ENCODE measurements at regions not wholly inside any gene's neighbourhood (a gene's known extent, or its start where the extent isn't known, plus 50 kb on each side); places are given as distances from the start of the nearest gene placed in this dataset.
"Not testable (repeated sequence)": the region's sequence is repeated elsewhere in the genome, so short reads cannot be mapped to it uniquely, and the experiment has no call there.

- not testable (repeated sequence) for FAIRE-seq; DNase-seq (ENCODE audit: insufficient read length, low spot score)
Measured at GRCh38 chr15:32342772-32343199, 60.3 kb downstream of the GOLGA8K start.

GRCh38 chr15:32342268-32342667 is 60.8 kb downstream of the GOLGA8K start:
- not testable (repeated sequence) for DNase-seq (ENCODE audit: insufficient read length, low spot score); FAIRE-seq

- not testable (repeated sequence) for FAIRE-seq; DNase-seq (ENCODE audit: insufficient read length, low spot score)
Measured at GRCh38 chr15:32341530-32341929, 61.6 kb downstream of the GOLGA8K start.

- DNase-seq (ENCODE audit: insufficient read length, low spot score); FAIRE-seq: not testable (repeated sequence)
Measured at GRCh38 chr15:32336804-32337203, 66.3 kb downstream of the GOLGA8K start.

GRCh38 chr15:32323353-32323752 is 79.7 kb downstream of the GOLGA8K start:
- DNase-seq (ENCODE audit: insufficient read length, low spot score); FAIRE-seq: not testable (repeated sequence)

GRCh38 chr15:32319247-32319646 is 83.8 kb downstream of the GOLGA8K start:
- not testable (repeated sequence) for FAIRE-seq; DNase-seq (ENCODE audit: insufficient read length, low spot score)

GRCh38 chr15:32316482-32316881 is 86.6 kb downstream of the GOLGA8K start:
- DNase-seq (ENCODE audit: insufficient read length, low spot score): not testable (repeated sequence)
- FAIRE-seq: peak; percentile 20

- DNase-seq (ENCODE audit: insufficient read length, low spot score); FAIRE-seq: not testable (repeated sequence)
Measured at GRCh38 chr15:32315079-32315939, 87.8 kb downstream of the GOLGA8K start.

GRCh38 chr15:32313446-32314209 is 89.5 kb downstream of the GOLGA8K start:
- not testable (repeated sequence) for DNase-seq (ENCODE audit: insufficient read length, low spot score); FAIRE-seq

- not testable (repeated sequence) for DNase-seq (ENCODE audit: insufficient read length, low spot score); FAIRE-seq
Measured at GRCh38 chr15:32312721-32313120, 90.4 kb downstream of the GOLGA8K start.

GRCh38 chr15:32307592-32307991 is 95.5 kb downstream of the GOLGA8K start:
- not testable (repeated sequence) for DNase-seq (ENCODE audit: insufficient read length, low spot score); FAIRE-seq

GRCh38 chr15:32276200-32276830 is 126.8 kb downstream of the GOLGA8K start:
- peak; percentile 94 for FAIRE-seq
- not testable (repeated sequence) for DNase-seq (ENCODE audit: insufficient read length, low spot score)

GRCh38 chr15:32253958-32254357 is 149.1 kb downstream of the GOLGA8K start:
- FAIRE-seq; DNase-seq (ENCODE audit: insufficient read length, low spot score): not testable (repeated sequence)

- not testable (repeated sequence) for DNase-seq (ENCODE audit: insufficient read length, low spot score); FAIRE-seq
Measured at GRCh38 chr15:32249207-32249606, 153.9 kb downstream of the GOLGA8K start.

- FAIRE-seq: not testable (repeated sequence)
Measured at GRCh38 chr15:32243727-32244126, 159.4 kb downstream of the GOLGA8K start.

GRCh38 chr15:32242780-32243528 is 160.1 kb downstream of the GOLGA8K start:
- DNase-seq (ENCODE audit: insufficient read length, low spot score); FAIRE-seq: not testable (repeated sequence)

More at GRCh38 chr15:32243727-32244126, 159.4 kb downstream of the GOLGA8K start:
- not testable (repeated sequence) for DNase-seq (ENCODE audit: insufficient read length, low spot score)

- DNase-seq (ENCODE audit: insufficient read length, low spot score); FAIRE-seq: not testable (repeated sequence)
Measured at GRCh38 chr15:32227410-32228114, 175.5 kb downstream of the GOLGA8K start.
